GM19463 (cell line): ENCODE measurements at regions not wholly inside any gene's neighbourhood (a gene's known extent, or its start where the extent isn't known, plus 50 kb on each side); places are given as distances from the start of the nearest gene placed in this dataset.

ENCODE experiments used
- ATAC-seq: cut with Tn5 transposase; IDR thresholded peaks from one replicate; pipeline ENCODE4 v1.9.1; 2021; ENCODE audit warnings: mild to moderate bottlenecking, moderate library complexity; ENCODE audit not compliant: unreplicated experiment

- ATAC-seq, result no peak
Observed at GRCh38 chr2:176388861-176389260, 119.6 kb downstream of the MTX2 start.

- ATAC-seq, result no peak
Observed at GRCh38 chr2:176390276-176391147, 121.3 kb downstream of the MTX2 start.

- ATAC-seq, result no peak
Observed at GRCh38 chr2:176391148-176391419, 121.8 kb downstream of the MTX2 start.

- ATAC-seq, result no peak
Observed at GRCh38 chr2:176392249-176392648, 123.0 kb downstream of the MTX2 start.

GRCh38 chr2:176392744-176393414 is 123.6 kb downstream of the MTX2 start:
- ATAC-seq, result no peak

- no peak for ATAC-seq
Observed at GRCh38 chr2:176395273-176395854, 126.1 kb downstream of the MTX2 start.

GRCh38 chr2:176398243-176399073 is 129.2 kb downstream of the MTX2 start:
- ATAC-seq, result no peak

GRCh38 chr2:176399074-176399598 is 129.9 kb downstream of the MTX2 start:
- ATAC-seq, result no peak

GRCh38 chr2:176405477-176405876 is 136.2 kb downstream of the MTX2 start:
- ATAC-seq, result no peak

GRCh38 chr2:176407706-176408105 is 138.5 kb downstream of the MTX2 start:
- no peak for ATAC-seq

- ATAC-seq, result no peak
Observed at GRCh38 chr2:176409671-176410070, 140.4 kb downstream of the MTX2 start.

GRCh38 chr2:176412136-176412535 is 142.9 kb downstream of the MTX2 start:
- ATAC-seq, result no peak

GRCh38 chr2:176413786-176414185 is 144.5 kb downstream of the MTX2 start:
- ATAC-seq, result no peak

- no peak for ATAC-seq
Observed at GRCh38 chr2:176414641-176415040, 145.4 kb downstream of the MTX2 start.

- no peak for ATAC-seq
Observed at GRCh38 chr2:176415174-176415895, 146.1 kb downstream of the MTX2 start.

- no peak for ATAC-seq
Observed at GRCh38 chr2:176415937-176416499, 146.8 kb downstream of the MTX2 start.

GRCh38 chr2:176418768-176419167 is 149.5 kb downstream of the MTX2 start:
- ATAC-seq, result no peak

GRCh38 chr2:176419591-176420071 is 150.4 kb downstream of the MTX2 start:
- ATAC-seq, result no peak

- ATAC-seq, result no peak
Observed at GRCh38 chr2:176421297-176422050, 152.2 kb downstream of the MTX2 start.
